ENCODE measurements at regions not wholly inside any gene's neighbourhood (a gene's known extent, or its start where the extent isn't known, plus 50 kb on each side); places are given as distances from the start of the nearest gene placed in this dataset.

DNA sequence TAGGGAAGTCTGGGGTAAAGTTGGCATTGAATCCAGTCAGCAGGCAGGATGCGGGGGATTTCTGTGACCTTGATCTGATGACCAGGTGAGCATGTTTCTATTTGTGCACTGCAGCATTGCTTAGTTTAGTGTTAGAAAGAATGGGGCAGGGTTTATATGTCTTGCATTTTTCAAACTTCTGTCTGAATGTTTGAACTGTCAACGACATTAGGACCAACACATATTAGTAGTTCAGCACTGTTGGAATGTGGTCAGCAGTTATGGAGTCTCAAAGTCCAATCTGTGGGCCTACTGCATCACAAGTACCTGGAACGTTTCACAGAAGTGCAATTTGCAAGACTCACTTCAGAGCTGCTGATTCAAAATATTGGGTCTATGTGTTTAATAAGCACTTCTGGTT is 276.6 kb upstream of the BMP2 start:
- DNase-seq (ENCODE audit: low spot score) (no peak), ATAC-seq (no peak)
- no peaks in the 10 kb centered on the region for H3K9me3 Mint-ChIP-seq
- no peaks in the 10 kb centered on the region for H3K36me3 Mint-ChIP-seq
- H3K4me3 Mint-ChIP-seq: no peak overlapping the region
- H3K27ac Mint-ChIP-seq: no peak overlapping the region
- CTCF ChIA-PET: no interaction called here
- no peaks in the 10 kb centered on the region for H3K27me3 Mint-ChIP-seq (ENCODE audit: low read depth)
- POLR2A ChIA-PET: no interaction called here
- 0 out of 2 replicates have a peak, but pooled peaks cover 4% of the 10 kb centered on the region for H3K4me1 Mint-ChIP-seq
- TF ChIP-seq ZNF532 (CRISPR knock-in tag; IDR thresholded peaks at IDR 0.05; ENCODE audit: borderline replicate concordance) (no peak), EMX1 (CRISPR knock-in tag; IDR thresholded peaks at IDR 0.05) (no peak), IRF2 (CRISPR knock-in tag; IDR thresholded peaks at IDR 0.05; ENCODE audit: borderline replicate concordance, low read depth) (no peak), MXD4 (CRISPR knock-in tag; IDR thresholded peaks at IDR 0.05; ENCODE audit: borderline replicate concordance) (no peak), RORB (CRISPR knock-in tag; IDR thresholded peaks at IDR 0.05) (no peak), CBFB (CRISPR knock-in tag; IDR thresholded peaks at IDR 0.05; ENCODE audit: low read depth) (no peak), MYBL2 (CRISPR knock-in tag; IDR thresholded peaks at IDR 0.05) (no peak), NFATC4 (CRISPR knock-in tag; IDR thresholded peaks at IDR 0.05) (no peak), RELA (CRISPR knock-in tag; IDR thresholded peaks at IDR 0.05; ENCODE audit: borderline replicate concordance) (no peak), CREM (CRISPR knock-in tag; IDR thresholded peaks at IDR 0.05) (no peak), NFE2L1 (CRISPR knock-in tag; IDR thresholded peaks at IDR 0.05) (no peak), TEAD1 (CRISPR knock-in tag; IDR thresholded peaks at IDR 0.05) (no peak), GABPB1 (CRISPR knock-in tag; IDR thresholded peaks at IDR 0.05) (no peak), ELF4 (CRISPR knock-in tag; IDR thresholded peaks at IDR 0.05; ENCODE audit: low read depth) (no peak), TCF7 (CRISPR knock-in tag; IDR thresholded peaks at IDR 0.05; ENCODE audit: low read depth) (no peak), HMGA2 (CRISPR knock-in tag; IDR thresholded peaks at IDR 0.05) (no peak)
- TF ChIP-seq, protein P1, sequence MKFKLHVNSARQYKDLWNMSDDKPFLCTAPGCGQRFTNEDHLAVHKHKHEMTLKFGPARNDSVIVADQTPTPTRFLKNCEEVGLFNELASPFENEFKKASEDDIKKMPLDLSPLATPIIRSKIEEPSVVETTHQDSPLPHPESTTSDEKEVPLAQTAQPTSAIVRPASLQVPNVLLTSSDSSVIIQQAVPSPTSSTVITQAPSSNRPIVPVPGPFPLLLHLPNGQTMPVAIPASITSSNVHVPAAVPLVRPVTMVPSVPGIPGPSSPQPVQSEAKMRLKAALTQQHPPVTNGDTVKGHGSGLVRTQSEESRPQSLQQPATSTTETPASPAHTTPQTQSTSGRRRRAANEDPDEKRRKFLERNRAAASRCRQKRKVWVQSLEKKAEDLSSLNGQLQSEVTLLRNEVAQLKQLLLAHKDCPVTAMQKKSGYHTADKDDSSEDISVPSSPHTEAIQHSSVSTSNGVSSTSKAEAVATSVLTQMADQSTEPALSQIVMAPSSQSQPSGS (CRISPR knock-in tag; IDR thresholded peaks at IDR 0.05; ENCODE audit: borderline replicate concordance, low read depth): no peak
- TF ChIP-seq, protein P2, sequence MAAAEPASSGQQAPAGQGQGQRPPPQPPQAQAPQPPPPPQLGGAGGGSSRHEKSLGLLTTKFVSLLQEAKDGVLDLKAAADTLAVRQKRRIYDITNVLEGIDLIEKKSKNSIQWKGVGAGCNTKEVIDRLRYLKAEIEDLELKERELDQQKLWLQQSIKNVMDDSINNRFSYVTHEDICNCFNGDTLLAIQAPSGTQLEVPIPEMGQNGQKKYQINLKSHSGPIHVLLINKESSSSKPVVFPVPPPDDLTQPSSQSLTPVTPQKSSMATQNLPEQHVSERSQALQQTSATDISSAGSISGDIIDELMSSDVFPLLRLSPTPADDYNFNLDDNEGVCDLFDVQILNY (CRISPR knock-in tag; IDR thresholded peaks at IDR 0.05): no peak
- TF ChIP-seq, protein P3, sequence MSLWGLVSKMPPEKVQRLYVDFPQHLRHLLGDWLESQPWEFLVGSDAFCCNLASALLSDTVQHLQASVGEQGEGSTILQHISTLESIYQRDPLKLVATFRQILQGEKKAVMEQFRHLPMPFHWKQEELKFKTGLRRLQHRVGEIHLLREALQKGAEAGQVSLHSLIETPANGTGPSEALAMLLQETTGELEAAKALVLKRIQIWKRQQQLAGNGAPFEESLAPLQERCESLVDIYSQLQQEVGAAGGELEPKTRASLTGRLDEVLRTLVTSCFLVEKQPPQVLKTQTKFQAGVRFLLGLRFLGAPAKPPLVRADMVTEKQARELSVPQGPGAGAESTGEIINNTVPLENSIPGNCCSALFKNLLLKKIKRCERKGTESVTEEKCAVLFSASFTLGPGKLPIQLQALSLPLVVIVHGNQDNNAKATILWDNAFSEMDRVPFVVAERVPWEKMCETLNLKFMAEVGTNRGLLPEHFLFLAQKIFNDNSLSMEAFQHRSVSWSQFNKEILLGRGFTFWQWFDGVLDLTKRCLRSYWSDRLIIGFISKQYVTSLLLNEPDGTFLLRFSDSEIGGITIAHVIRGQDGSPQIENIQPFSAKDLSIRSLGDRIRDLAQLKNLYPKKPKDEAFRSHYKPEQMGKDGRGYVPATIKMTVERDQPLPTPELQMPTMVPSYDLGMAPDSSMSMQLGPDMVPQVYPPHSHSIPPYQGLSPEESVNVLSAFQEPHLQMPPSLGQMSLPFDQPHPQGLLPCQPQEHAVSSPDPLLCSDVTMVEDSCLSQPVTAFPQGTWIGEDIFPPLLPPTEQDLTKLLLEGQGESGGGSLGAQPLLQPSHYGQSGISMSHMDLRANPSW (CRISPR knock-in tag; conservative IDR thresholded peaks at IDR 0.05; ENCODE audit: low read depth): no peak
- TF ChIP-seq, protein P4, sequence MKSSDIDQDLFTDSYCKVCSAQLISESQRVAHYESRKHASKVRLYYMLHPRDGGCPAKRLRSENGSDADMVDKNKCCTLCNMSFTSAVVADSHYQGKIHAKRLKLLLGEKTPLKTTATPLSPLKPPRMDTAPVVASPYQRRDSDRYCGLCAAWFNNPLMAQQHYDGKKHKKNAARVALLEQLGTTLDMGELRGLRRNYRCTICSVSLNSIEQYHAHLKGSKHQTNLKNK (CRISPR knock-in tag; IDR thresholded peaks at IDR 0.05): no peak
